Cardiac fibroblast (primary cell): ENCODE measurements at regions not wholly inside any gene's neighbourhood (a gene's known extent, or its start where the extent isn't known, plus 50 kb on each side); places are given as distances from the start of the nearest gene placed in this dataset.

ENCODE experiments used
- DNase-seq, 2 donors: peaks; one replicate each; pipeline versions ENCODE4 v3.0.0 to v3.0.0-alpha.2; 2010; ENCODE audit warnings: low read depth in 2 of 2
- H3K4me3 ChIP-seq, 2 donors: replicated peaks in 1 of 2; 1 replicate in 1 of 2; 2 replicates in 1 of 2; pipeline ENCODE4 v1.5.1; 2011; ENCODE audit warnings: low read depth in 2 of 2, low read length in 2 of 2, mild to moderate bottlenecking in 2 of 2, moderate library complexity in 1 of 2
- TF ChIP-seq, protein P1 (sequence below): IDR thresholded peaks from one replicate; pipeline ENCODE4 v1.5.1; 2011; ENCODE audit warnings: low read depth, mild to moderate bottlenecking, low read length, inconsistent platforms

DNA sequence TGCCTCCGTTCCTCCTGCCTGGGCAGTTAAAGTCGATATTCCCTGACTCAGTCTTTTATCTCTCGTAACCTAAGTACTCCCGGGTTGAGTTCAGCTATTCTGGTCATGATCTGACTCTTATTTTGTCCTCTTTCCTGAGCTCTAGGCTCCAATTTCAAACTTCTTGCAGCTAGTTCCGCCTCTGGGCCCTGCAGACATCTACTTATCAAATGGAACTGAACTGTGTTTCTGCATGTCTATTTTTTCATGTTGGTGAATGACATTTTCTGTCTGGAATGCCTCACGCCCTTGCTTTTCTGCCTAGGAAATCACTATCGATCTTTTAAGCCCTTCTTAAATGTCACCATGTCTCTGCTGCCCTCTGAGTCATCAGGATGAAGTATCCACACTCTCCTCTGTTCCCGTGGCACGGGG, 101.5 kb downstream of the VAPA start:
- no peak overlapping the region for H3K4me3 ChIP-seq
- DNase-seq, result peak; percentile 53 to 67
- TF ChIP-seq, protein P1, sequence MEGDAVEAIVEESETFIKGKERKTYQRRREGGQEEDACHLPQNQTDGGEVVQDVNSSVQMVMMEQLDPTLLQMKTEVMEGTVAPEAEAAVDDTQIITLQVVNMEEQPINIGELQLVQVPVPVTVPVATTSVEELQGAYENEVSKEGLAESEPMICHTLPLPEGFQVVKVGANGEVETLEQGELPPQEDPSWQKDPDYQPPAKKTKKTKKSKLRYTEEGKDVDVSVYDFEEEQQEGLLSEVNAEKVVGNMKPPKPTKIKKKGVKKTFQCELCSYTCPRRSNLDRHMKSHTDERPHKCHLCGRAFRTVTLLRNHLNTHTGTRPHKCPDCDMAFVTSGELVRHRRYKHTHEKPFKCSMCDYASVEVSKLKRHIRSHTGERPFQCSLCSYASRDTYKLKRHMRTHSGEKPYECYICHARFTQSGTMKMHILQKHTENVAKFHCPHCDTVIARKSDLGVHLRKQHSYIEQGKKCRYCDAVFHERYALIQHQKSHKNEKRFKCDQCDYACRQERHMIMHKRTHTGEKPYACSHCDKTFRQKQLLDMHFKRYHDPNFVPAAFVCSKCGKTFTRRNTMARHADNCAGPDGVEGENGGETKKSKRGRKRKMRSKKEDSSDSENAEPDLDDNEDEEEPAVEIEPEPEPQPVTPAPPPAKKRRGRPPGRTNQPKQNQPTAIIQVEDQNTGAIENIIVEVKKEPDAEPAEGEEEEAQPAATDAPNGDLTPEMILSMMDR, result no peak

DNA sequence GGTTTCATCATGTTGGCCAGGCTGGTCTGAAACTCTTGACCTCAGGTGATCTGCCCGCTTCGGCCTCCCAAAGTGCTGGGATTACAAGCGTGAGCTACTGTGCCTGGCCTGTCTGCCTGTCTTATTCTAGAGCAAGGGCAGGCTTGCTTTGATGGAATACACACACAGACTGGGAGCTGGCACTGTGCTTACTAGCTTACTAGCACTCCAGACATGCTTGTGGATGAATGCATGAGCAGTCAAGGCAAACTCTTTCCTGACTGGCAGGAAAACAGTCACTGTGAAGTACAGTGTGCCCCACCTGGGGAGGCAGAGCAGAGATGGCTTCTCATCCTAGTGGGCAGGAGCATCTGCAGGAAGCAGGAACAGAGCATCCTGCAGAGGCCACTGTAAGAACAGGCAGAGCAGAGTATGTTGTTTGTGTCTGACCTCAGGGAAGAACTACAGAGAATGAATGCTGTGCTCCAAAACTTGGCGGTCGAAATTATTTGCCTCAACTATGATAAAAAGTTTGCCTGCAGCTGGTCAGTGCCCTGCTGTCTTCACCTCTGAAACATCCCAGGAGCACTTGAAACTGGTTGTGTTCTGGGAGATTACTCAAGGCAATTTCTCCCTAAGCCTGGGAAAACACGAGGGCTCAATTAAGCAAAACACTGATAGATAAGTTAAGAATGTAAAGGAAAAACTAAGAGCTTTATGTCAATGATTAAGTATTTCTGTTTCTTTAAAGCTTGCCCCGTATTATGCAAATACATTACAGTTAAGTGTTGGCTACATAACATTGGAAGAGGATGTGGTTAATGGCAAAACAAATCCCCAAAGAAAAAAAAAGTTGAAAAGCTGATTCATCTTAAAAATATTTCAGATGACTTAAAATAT, 102.4 kb downstream of the VAPA start:
- no peak overlapping the region for H3K4me3 ChIP-seq
- TF ChIP-seq, protein P1, result peak; percentile 56
- peak; percentile 94 to 98 for DNase-seq

- DNase-seq, result no peak
- H3K4me3 ChIP-seq, result no peak overlapping the region
- TF ChIP-seq, protein P1, result no peak
Observed at GRCh38 chr18:10017043-10017442, 103.2 kb downstream of the VAPA start.

DNA sequence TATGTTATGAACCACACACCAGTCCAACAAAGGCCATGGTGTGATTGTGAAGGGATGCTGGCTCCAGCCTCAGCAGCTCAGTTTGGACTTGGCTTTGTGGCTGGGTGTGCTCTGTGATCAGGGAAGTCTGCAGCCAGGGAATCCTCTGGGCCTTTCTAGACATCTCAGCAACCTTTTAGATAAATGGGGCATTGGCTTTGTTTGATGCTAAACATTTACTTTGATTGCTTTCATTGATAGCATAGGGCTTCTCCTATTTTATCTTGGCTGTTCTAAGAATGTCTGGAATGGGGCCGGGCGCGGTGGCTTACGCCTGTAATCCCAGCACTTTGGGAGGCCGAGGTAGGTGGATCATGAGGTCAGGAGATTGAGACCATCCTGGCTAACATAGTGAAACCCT, 104.5 kb downstream of the VAPA start:
- no peak overlapping the region for H3K4me3 ChIP-seq
- no peak for DNase-seq
- TF ChIP-seq, protein P1, result no peak

GRCh38 chr18:10020171-10020570, 106.4 kb downstream of the VAPA start:
- peak; percentile 16 to 34 for DNase-seq
- H3K4me3 ChIP-seq, result no peak overlapping the region
- TF ChIP-seq, protein P1, result no peak

- H3K4me3 ChIP-seq, result no peak overlapping the region
- TF ChIP-seq, protein P1, result no peak
- DNase-seq, result no peak
Observed at GRCh38 chr18:10022365-10022764, 108.5 kb downstream of the VAPA start.
